ENCODE measurements at regions not wholly inside any gene's neighbourhood (a gene's known extent, or its start where the extent isn't known, plus 50 kb on each side); places are given as distances from the start of the nearest gene placed in this dataset.

DNA sequence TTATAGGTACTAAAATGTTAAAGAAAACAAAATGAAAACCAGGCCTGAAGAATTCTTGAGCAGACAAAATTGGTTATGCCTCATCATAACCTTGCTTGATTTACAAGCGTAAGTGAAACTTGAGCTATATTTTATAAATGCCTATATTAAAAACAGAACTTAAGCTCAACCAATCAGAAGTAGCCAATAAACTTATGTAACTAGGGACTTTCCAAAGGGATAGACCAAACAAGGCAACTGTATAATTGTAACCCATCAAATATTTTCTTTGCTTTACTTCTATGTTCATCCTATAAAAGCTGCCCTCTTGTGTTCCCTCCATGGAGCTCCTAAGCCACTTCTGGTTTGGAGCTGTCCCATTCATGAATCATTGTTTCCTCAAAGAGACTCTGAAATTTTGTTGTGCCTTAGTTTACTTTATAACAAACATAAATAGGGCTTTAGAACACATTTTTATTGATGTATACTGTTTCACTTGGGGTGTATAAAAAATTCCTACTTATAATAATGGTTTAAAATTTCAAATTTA, 101.6 kb upstream of the CARMIL1 start:
- Histone ChIP-seq H3K36me3 (ENCODE audit: insufficient read depth, low read depth, low read length) (no peaks in the 10 kb centered on the region), H3K27me3 (ENCODE audit: insufficient read depth, low read length) (no peaks in the 10 kb centered on the region), H3K4me3 (ENCODE audit: low read length) (no peak overlapping the region), H3K4me1 (ENCODE audit: insufficient read depth, low read length) (no peaks in the 10 kb centered on the region), H3K9ac (ENCODE audit: low read depth, low read length) (no peak overlapping the region), H3K9me3 (ENCODE audit: insufficient read depth, low read depth, low read length) (no peaks in the 10 kb centered on the region), H3K27ac (ENCODE audit: low read length) (no peak overlapping the region)

DNA sequence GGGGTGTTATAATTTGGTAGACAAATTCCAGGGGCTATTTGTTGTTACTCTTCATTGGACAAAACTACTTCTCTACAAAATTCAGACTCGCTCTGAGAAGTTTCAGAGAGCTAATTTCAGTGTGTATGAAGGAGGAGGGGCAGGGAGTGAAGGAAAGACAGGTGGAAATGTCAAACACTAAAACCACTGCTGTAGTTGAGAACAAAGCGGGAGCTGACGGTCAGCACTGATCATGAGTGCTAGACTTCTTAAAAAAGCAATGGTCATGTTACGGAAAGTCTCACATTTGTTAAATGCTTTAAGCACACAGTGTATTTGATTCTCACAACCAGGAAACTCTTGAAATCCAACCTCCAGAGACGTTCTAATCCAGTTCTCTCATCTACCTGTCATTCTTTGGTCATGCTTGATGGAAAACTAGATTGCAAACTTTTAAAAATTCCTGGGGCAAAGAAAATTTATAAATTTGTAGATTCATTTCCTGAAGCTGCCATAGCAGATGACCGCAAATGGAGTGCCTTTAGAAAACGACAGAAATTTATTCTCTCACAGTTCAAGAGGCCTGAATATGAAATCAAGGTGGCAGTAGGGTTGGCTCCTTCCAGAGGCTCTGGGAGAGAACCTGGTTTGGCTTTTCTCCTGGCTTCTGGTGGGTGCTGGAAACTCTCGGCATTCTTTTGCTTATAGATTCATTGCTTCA, 100.7 kb upstream of the CARMIL1 start:
- no peaks in the 10 kb centered on the region for H3K36me3 ChIP-seq (ENCODE audit: insufficient read depth, low read depth, low read length)
- H3K27me3 ChIP-seq (ENCODE audit: insufficient read depth, low read length), result no peaks in the 10 kb centered on the region
- no peak overlapping the region for H3K27ac ChIP-seq (ENCODE audit: low read length)
- no peaks in the 10 kb centered on the region for H3K9me3 ChIP-seq (ENCODE audit: insufficient read depth, low read depth, low read length)
- H3K4me1 ChIP-seq (ENCODE audit: insufficient read depth, low read length), result no peaks in the 10 kb centered on the region
- H3K4me3 ChIP-seq (ENCODE audit: low read length), result no peak overlapping the region
- H3K9ac ChIP-seq (ENCODE audit: low read depth, low read length), result no peak overlapping the region

DNA sequence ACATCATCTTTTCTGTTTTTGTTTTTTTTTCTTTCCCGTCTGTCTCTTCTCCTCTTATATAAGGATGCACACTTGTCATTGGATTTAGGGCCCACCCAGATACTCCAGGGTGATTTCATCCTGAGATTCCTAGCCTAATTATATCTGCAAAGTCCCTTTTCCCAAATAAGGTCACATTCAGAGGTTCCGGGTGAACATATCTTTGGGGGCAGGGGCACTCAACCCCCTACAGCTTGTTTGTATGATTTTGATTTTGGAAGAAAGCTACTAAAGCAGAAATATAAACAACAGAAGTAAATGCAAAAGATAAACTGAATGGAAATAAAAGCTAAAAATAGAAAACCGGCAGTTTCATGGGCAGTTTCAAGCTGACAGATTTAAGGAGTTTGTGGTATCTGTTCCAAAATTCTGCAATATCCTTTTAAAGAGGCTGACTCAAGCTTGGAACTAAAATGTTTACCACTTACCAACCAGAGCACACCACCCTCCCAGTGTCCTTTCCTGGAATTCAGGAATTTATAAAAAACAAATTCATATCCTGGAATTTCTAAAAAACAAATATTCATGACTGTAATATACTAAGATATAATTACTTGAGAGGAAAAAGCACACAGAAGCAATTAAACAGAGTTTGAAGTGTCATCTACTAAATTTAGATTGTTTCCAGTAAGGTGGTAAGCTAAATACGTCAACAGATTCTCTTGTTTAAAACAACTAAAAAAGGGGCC, 100.0 kb upstream of the CARMIL1 start:
- no peaks in the 10 kb centered on the region for H3K27me3 ChIP-seq (ENCODE audit: insufficient read depth, low read length)
- H3K9me3 ChIP-seq (ENCODE audit: insufficient read depth, low read depth, low read length), result no peaks in the 10 kb centered on the region
- H3K36me3 ChIP-seq (ENCODE audit: insufficient read depth, low read depth, low read length), result no peaks in the 10 kb centered on the region
- no peak overlapping the region for H3K27ac ChIP-seq (ENCODE audit: low read length)
- no peak overlapping the region for H3K9ac ChIP-seq (ENCODE audit: low read depth, low read length)
- no peak overlapping the region for H3K4me3 ChIP-seq (ENCODE audit: low read length)
- H3K4me1 ChIP-seq (ENCODE audit: insufficient read depth, low read length), result no peaks in the 10 kb centered on the region

DNA sequence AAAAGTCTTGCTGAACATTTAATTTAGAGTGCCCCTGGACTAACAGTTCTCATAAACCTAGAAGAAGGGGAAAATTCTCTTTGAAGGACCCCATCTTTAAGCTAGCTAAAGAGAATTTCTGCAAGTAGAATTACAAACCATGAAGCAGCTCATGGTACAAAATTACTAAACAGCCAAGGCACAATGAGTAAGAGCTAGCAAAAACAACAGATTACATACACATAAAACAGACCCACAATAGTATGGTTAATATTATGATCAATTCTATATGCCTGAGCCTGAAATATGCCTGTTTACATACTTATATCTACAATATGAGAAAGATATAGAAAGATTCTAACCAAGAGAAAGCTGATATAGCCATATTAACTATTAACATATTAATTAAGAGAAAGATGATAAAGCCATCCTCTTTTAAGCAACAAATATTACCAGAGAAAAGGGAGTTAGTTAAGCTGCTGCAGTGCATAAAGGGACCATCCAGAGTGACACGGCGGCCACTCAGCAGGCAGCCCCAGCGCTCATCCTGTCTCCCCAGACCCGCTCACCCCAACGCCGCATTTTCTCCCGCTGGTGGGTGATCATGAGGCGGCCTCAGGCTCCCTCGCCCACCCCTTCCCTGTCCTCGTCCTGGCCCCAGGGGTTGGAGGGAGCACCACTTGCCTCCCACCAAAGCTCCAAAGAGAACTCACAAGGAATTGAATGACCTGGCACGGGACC, 98.4 kb upstream of the CARMIL1 start:
- H3K36me3 ChIP-seq (ENCODE audit: insufficient read depth, low read depth, low read length), result no peaks in the 10 kb centered on the region
- H3K4me1 ChIP-seq (ENCODE audit: insufficient read depth, low read length), result no peaks in the 10 kb centered on the region
- H3K9me3 ChIP-seq (ENCODE audit: insufficient read depth, low read depth, low read length), result no peaks in the 10 kb centered on the region
- no peak overlapping the region for H3K4me3 ChIP-seq (ENCODE audit: low read length)
- H3K27ac ChIP-seq (ENCODE audit: low read length), result no peak overlapping the region
- no peaks in the 10 kb centered on the region for H3K27me3 ChIP-seq (ENCODE audit: insufficient read depth, low read length)
- H3K9ac ChIP-seq (ENCODE audit: low read depth, low read length), result no peak overlapping the region

DNA sequence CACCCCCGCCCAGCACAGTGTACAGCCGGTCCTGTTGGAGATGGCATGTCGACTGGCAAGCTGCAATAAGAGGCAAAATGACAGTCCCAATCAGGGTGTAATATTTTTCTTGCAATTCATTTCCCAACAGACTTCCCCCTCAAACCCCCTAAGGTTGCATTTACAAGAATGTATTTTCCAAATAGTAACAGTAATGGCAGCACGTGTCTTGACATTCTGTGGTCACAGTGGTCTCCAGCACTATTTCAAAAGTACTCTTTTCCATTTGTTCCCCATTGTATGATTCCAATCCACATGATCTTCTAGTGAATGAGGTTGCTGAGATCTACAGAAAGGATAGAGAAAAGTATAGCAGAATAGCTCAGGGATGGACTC, 97.8 kb upstream of the CARMIL1 start:
- Histone ChIP-seq H3K27ac (ENCODE audit: low read length) (no peak overlapping the region), H3K36me3 (ENCODE audit: insufficient read depth, low read depth, low read length) (no peaks in the 10 kb centered on the region), H3K4me3 (ENCODE audit: low read length) (no peak overlapping the region), H3K9me3 (ENCODE audit: insufficient read depth, low read depth, low read length) (no peaks in the 10 kb centered on the region), H3K9ac (ENCODE audit: low read depth, low read length) (no peak overlapping the region), H3K4me1 (ENCODE audit: insufficient read depth, low read length) (no peaks in the 10 kb centered on the region), H3K27me3 (ENCODE audit: insufficient read depth, low read length) (no peaks in the 10 kb centered on the region)

DNA sequence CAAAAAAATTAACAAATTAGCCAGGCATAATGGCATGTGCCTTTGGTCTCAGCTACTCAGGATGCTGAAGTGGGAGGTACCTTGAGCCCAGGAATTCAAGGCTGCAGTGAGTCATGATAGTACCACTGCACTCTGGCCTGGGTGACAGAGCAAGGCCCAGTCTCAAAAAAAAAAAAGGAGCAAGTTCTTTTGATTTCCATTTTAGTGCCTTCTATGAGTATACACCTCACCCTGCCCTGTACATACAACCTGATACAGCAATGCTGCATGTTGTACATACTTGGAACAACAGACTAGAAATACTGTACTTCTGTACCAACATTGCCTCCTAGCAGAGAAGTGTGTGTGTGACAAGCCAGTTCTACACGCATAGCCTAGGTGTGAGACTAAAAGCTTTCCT, 97.3 kb upstream of the CARMIL1 start:
- Histone ChIP-seq H3K4me3 (ENCODE audit: low read length) (no peak overlapping the region), H3K27ac (ENCODE audit: low read length) (no peak overlapping the region), H3K9ac (ENCODE audit: low read depth, low read length) (no peak overlapping the region), H3K36me3 (ENCODE audit: insufficient read depth, low read depth, low read length) (no peaks in the 10 kb centered on the region), H3K9me3 (ENCODE audit: insufficient read depth, low read depth, low read length) (no peaks in the 10 kb centered on the region), H3K4me1 (ENCODE audit: insufficient read depth, low read length) (no peaks in the 10 kb centered on the region), H3K27me3 (ENCODE audit: insufficient read depth, low read length) (no peaks in the 10 kb centered on the region)

DNA sequence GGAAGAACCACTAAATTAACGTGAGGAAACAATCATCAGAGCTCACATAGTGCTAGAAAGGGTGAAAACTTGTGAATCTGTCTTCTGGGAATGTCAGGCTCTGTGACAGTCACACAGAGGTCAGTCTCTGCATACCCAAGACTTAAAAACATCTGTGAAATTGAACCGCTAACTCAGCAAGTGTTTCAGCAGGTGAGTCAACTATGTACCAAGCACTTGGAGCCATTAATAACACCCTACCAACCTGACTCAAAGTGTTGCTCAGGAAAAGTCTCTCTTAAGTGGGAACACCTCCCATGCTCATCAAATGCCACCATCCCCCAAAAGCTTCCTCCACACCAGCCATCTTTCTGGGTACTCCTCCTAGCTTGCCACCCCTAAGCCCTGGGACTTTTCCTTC, 92.3 kb upstream of the CARMIL1 start:
- Histone ChIP-seq H3K9me3 (ENCODE audit: insufficient read depth, low read depth, low read length) (no peaks in the 10 kb centered on the region), H3K36me3 (ENCODE audit: insufficient read depth, low read depth, low read length) (no peaks in the 10 kb centered on the region), H3K9ac (ENCODE audit: low read depth, low read length) (no peak overlapping the region), H3K27ac (ENCODE audit: low read length) (no peak overlapping the region), H3K4me3 (ENCODE audit: low read length) (no peak overlapping the region), H3K4me1 (ENCODE audit: insufficient read depth, low read length) (no peaks in the 10 kb centered on the region), H3K27me3 (ENCODE audit: insufficient read depth, low read length) (no peaks in the 10 kb centered on the region)

DNA sequence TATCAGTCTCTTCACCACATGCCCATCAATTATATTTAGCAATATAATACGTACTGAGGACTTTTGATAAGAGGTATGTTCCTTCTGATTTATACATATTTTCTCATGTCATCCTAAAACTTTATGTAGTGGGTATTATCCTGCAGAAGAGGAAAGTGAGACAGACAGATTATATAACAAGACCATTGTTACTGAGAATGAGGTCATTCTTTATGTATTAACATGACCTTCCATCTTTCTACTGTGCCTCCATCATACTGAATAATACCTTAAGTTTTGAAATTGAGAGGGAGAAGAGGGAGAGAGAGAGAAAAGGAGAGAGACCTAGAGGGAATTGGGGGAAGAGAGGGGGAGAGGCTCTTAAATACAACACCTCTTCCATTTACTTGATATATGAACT, 90.9 kb upstream of the CARMIL1 start:
- Histone ChIP-seq H3K27me3 (ENCODE audit: insufficient read depth, low read length) (no peaks in the 10 kb centered on the region), H3K9ac (ENCODE audit: low read depth, low read length) (no peak overlapping the region), H3K4me3 (ENCODE audit: low read length) (no peak overlapping the region), H3K4me1 (ENCODE audit: insufficient read depth, low read length) (no peaks in the 10 kb centered on the region), H3K36me3 (ENCODE audit: insufficient read depth, low read depth, low read length) (no peaks in the 10 kb centered on the region), H3K9me3 (ENCODE audit: insufficient read depth, low read depth, low read length) (no peaks in the 10 kb centered on the region), H3K27ac (ENCODE audit: low read length) (no peak overlapping the region)

DNA sequence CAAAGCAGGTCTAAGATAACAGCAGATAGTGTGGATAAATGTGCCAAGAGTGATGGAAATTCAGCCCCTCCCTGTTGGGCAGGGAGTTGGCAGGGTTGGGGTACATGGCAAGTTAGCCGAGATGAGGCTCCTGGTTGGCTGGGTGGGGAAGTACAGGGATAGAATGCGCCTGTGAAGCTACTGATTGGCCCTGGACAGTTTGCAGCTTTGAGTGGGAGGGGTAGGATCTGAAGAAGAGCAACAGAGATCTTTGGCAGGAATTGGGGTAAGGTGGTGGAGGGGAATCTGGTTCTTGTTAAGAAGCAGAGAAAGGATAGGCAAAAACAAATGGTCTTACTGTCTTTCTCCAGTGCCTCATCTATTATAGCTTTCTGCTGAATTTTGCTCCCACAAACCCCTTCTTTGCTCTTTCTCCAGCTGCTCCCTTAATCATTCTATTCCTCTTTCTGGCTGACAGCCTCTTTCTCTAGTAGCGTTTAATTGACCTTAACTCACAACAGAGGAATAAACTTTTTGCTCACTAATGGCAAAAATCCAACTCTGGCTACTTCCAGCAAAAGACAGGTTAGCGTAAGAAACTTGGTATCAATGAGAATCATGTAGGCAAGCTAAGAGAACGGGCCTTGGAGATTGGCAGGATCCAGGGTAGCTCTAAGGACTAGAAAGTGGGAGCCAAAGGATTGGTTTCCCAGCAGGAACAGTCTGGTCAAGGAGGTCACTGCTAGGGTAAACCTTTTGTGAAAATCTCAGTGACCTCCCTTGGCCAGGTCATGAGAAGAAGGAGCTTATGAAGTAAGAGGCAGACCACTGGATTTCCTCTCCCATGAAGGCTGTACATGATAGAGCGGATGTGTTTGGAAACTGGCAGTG, 86.3 kb upstream of the CARMIL1 start:
- no peak overlapping the region for H3K4me3 ChIP-seq (ENCODE audit: low read length)
- H3K4me1 ChIP-seq (ENCODE audit: insufficient read depth, low read length), result no peaks in the 10 kb centered on the region
- no peaks in the 10 kb centered on the region for H3K9me3 ChIP-seq (ENCODE audit: insufficient read depth, low read depth, low read length)
- H3K27me3 ChIP-seq (ENCODE audit: insufficient read depth, low read length), result no peaks in the 10 kb centered on the region
- H3K36me3 ChIP-seq (ENCODE audit: insufficient read depth, low read depth, low read length), result no peaks in the 10 kb centered on the region
- no peak overlapping the region for H3K9ac ChIP-seq (ENCODE audit: low read depth, low read length)
- H3K27ac ChIP-seq (ENCODE audit: low read length), result no peak overlapping the region

DNA sequence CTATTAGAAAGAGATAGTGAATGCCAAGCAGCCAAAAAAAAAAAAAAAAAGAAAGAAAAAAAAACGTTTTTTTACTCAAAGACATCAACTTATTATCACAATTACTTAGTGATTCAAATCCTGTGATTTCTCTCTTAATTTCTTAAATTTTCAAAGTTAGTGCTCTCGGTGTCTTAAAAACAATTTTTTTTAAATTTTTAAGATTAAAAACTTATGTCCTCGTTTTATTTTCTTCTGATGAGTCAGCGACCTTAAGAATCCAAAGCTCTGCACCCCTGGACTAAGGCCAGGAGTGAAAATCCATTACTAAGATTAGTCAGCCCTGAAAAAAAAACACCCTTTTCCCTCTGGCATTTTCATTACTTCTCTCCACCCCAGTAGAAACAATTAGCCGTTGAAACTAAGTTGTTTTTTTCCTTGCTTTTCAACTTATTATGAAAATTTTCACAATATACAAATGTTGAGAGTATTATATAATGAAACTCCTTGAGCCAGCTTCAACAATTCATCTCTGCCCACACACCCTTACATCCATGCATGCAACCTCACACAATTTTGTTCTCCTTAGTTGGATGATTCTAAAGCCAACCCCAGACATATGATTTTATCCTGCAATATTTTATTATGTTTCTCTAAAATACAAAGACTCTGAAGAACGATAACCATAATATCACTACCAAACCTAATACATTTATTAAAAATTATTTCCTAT, 85.6 kb upstream of the CARMIL1 start:
- Histone ChIP-seq H3K27me3 (ENCODE audit: insufficient read depth, low read length) (no peaks in the 10 kb centered on the region), H3K4me3 (ENCODE audit: low read length) (no peak overlapping the region), H3K4me1 (ENCODE audit: insufficient read depth, low read length) (no peaks in the 10 kb centered on the region), H3K36me3 (ENCODE audit: insufficient read depth, low read depth, low read length) (no peaks in the 10 kb centered on the region), H3K9ac (ENCODE audit: low read depth, low read length) (no peak overlapping the region), H3K9me3 (ENCODE audit: insufficient read depth, low read depth, low read length) (no peaks in the 10 kb centered on the region), H3K27ac (ENCODE audit: low read length) (no peak overlapping the region)

DNA sequence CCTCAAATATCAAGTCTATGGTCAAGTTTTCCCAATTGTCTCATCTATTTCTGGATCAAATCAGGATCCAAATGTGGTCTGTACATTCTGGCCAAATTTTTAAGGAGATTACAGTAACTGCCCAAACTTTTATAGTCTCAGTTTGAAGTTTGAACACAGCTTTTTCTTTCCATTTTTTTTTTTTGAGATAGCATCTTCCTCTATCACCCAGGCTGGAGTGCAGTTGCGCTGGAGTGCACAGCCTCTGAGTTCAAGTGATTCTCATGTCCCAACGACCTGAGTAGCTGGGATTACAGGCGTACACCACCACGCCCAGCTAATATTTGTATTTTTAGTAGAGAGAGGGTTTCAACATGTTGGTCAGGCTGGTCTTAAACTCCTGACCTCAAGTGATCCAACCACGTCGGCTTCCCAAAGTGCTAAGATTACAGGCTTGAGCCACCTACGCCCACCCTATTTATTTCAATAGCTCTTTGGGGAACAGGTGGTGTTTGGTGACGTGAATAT, 84.9 kb upstream of the CARMIL1 start:
- Histone ChIP-seq H3K4me3 (ENCODE audit: low read length) (no peak overlapping the region), H3K27me3 (ENCODE audit: insufficient read depth, low read length) (no peaks in the 10 kb centered on the region), H3K9ac (ENCODE audit: low read depth, low read length) (no peak overlapping the region), H3K27ac (ENCODE audit: low read length) (no peak overlapping the region), H3K4me1 (ENCODE audit: insufficient read depth, low read length) (no peaks in the 10 kb centered on the region), H3K36me3 (ENCODE audit: insufficient read depth, low read depth, low read length) (no peaks in the 10 kb centered on the region), H3K9me3 (ENCODE audit: insufficient read depth, low read depth, low read length) (no peaks in the 10 kb centered on the region)

All from iPS-20b (cell line).